ENCODE measurements at regions not wholly inside any gene's neighbourhood (a gene's known extent, or its start where the extent isn't known, plus 50 kb on each side); places are given as distances from the start of the nearest gene placed in this dataset.

- no peak overlapping the region for H4K8ac ChIP-seq (replicated peaks; ENCODE audit: insufficient read length, low read depth, low read length)
- H3K23me2 ChIP-seq (ENCODE audit: insufficient read length, low read depth, low read length, poor library complexity, severe bottlenecking): no peaks in the 10 kb centered on the region
Measured at GRCh38 chr7:11252011-11252607, 278.4 kb downstream of the PHF14 start.

More at GRCh38 chr7:11252011-11252607, 278.4 kb downstream of the PHF14 start:
- Mint-ChIP-seq H3K4me1 (no peaks in the 10 kb centered on the region), H3K9me3 (no peaks in the 10 kb centered on the region), H3K27me3 (ENCODE audit: low read depth) (no peaks in the 10 kb centered on the region), H3K4me3 (no peak overlapping the region), H3K36me3 (ENCODE audit: insufficient read depth in 1 of 3, low read depth in 3 of 3) (no peaks in the 10 kb centered on the region), H3K27ac (no peak overlapping the region)
- no peak for DNase-seq
- H2BK120ac ChIP-seq (ENCODE audit: low read depth, low read length, poor library complexity, severe bottlenecking): no peak overlapping the region
- no peak overlapping the region for H3K27ac ChIP-seq (ENCODE audit: insufficient read length, low read depth, low read length)
- no peaks in the 10 kb centered on the region for H3K79me1 ChIP-seq (ENCODE audit: insufficient read depth, low read depth, low read length, poor library complexity, severe bottlenecking)
- TF ChIP-seq, protein P1, sequence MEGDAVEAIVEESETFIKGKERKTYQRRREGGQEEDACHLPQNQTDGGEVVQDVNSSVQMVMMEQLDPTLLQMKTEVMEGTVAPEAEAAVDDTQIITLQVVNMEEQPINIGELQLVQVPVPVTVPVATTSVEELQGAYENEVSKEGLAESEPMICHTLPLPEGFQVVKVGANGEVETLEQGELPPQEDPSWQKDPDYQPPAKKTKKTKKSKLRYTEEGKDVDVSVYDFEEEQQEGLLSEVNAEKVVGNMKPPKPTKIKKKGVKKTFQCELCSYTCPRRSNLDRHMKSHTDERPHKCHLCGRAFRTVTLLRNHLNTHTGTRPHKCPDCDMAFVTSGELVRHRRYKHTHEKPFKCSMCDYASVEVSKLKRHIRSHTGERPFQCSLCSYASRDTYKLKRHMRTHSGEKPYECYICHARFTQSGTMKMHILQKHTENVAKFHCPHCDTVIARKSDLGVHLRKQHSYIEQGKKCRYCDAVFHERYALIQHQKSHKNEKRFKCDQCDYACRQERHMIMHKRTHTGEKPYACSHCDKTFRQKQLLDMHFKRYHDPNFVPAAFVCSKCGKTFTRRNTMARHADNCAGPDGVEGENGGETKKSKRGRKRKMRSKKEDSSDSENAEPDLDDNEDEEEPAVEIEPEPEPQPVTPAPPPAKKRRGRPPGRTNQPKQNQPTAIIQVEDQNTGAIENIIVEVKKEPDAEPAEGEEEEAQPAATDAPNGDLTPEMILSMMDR (conservative IDR thresholded peaks at IDR 0.05): no peak
- H3K23ac ChIP-seq (ENCODE audit: insufficient read length, low read depth, low read length): no peak overlapping the region
- no peaks in the 10 kb centered on the region for H3K27me3 ChIP-seq (ENCODE audit: insufficient read depth, low read length)
- H3K18ac ChIP-seq (ENCODE audit: insufficient read length, low read depth, low read length): no peak overlapping the region
- H3K79me2 ChIP-seq (ENCODE audit: insufficient read depth, low read length): no peaks in the 10 kb centered on the region
- no peaks in the 10 kb centered on the region for H4K20me1 ChIP-seq (ENCODE audit: control insufficient read depth, insufficient read depth, insufficient read length)
- H2BK5ac ChIP-seq (ENCODE audit: insufficient read length, low read length): no peak overlapping the region
- no peak overlapping the region for H4K5ac ChIP-seq (ENCODE audit: insufficient read length, low read depth, low read length)
- H3K56ac ChIP-seq (ENCODE audit: insufficient read length, low read depth, low read length): no peak overlapping the region
- H3K14ac ChIP-seq (ENCODE audit: insufficient read depth, low read length): no peak overlapping the region
- WGBS (ENCODE audit: extremely low coverage, insufficient read length, low lambda C conversion rate): no CpG with 5 or more reads among the region's 4 CpGs
- H2BK15ac ChIP-seq (ENCODE audit: low read depth, low read length): no peak overlapping the region
- H2AK5ac ChIP-seq (ENCODE audit: insufficient read length, low read length): no peak overlapping the region
- H3T11ph ChIP-seq (ENCODE audit: low read length): no peak overlapping the region
- H3K9me3 ChIP-seq (ENCODE audit: control insufficient read depth, low read depth, low read length): no peaks in the 10 kb centered on the region
- H3K4me1 ChIP-seq (ENCODE audit: insufficient read depth, low read length): no peaks in the 10 kb centered on the region
- H2AFZ ChIP-seq (ENCODE audit: low read length): no peak overlapping the region
- no peak overlapping the region for H3K9ac ChIP-seq (ENCODE audit: extremely low read depth, insufficient read length, low read length)
- no peak overlapping the region for H2BK12ac ChIP-seq (ENCODE audit: insufficient read length, low read depth, low read length)
- no peak overlapping the region for H3K4me2 ChIP-seq (ENCODE audit: insufficient read depth, insufficient read length, low read length)
- no peak overlapping the region for H2BK20ac ChIP-seq (ENCODE audit: low read depth, low read length, poor library complexity, severe bottlenecking)
- H4K91ac ChIP-seq (ENCODE audit: insufficient read length, low read depth, low read length): no peak overlapping the region
- no peak overlapping the region for H3K4ac ChIP-seq (ENCODE audit: low read depth, low read length)
